KMS-11 (cell line): ENCODE measurements at regions not wholly inside any gene's neighbourhood (a gene's known extent, or its start where the extent isn't known, plus 50 kb on each side); places are given as distances from the start of the nearest gene placed in this dataset.

Experiments
- H2AFZ ChIP-seq: fragments of 200-600 bp; sonication (generic); 2 replicates; pipeline ENCODE4 v1.6.1; 2016; ENCODE audit warnings: antibody characterized with exemption, mixed run types, low read depth
- H3K27ac ChIP-seq: fragments of 200-600 bp; sonication (generic); 2 replicates; pipeline ENCODE4 v1.6.1; 2016; ENCODE audit warnings: mild to moderate bottlenecking, mixed run types
- H3K27me3 ChIP-seq: fragments of 200-600 bp; sonication (generic); 2 replicates; pipeline ENCODE4 v1.6.1; 2017; ENCODE audit warnings: mild to moderate bottlenecking, low read depth, mixed run types, moderate library complexity; ENCODE audit not compliant: insufficient read depth
- H3K36me3 ChIP-seq: fragments of 200-600 bp; sonication (generic); 2 replicates; pipeline ENCODE4 v1.6.1; 2017; ENCODE audit warnings: mild to moderate bottlenecking, mixed run types; ENCODE audit not compliant: insufficient read depth
- H3K4me1 ChIP-seq: fragments of 200-600 bp; sonication (generic); 2 replicates; pipeline ENCODE4 v1.6.1; 2016; ENCODE audit warnings: mild to moderate bottlenecking, low read depth, mixed run types; ENCODE audit not compliant: poor library complexity, severe bottlenecking
- H3K4me2 ChIP-seq: fragments of 200-600 bp; sonication (generic); 2 replicates; pipeline ENCODE4 v1.7.0; 2016; ENCODE audit warnings: mild to moderate bottlenecking, mixed run types
- H3K4me3 ChIP-seq: fragments of 200-600 bp; sonication (generic); IDR thresholded peaks from 2 replicates; pipeline ENCODE4 v1.6.1; 2017; ENCODE audit warnings: low read depth, low read length, mixed read lengths; ENCODE audit not compliant: insufficient read depth
- H3K79me2 ChIP-seq: fragments of 200-600 bp; sonication (generic); 2 replicates; pipeline ENCODE4 v1.6.1; 2016; ENCODE audit warnings: low read depth, mixed run types; ENCODE audit not compliant: insufficient read depth
- H3K9ac ChIP-seq: fragments of 200-600 bp; sonication (generic); 2 replicates; pipeline ENCODE4 v1.6.1; 2016; ENCODE audit warnings: mild to moderate bottlenecking, mixed run types
- H4K20me1 ChIP-seq: fragments of 200-600 bp; sonication (generic); 2 replicates; pipeline ENCODE4 v1.6.1; 2016; ENCODE audit warnings: mild to moderate bottlenecking, mixed run types; ENCODE audit not compliant: insufficient read depth
- CTCF ChIP-seq: fragments of 200-600 bp; sonication (generic); conservative IDR thresholded peaks from 2 replicates; pipeline ENCODE4 v1.6.1; 2017; ENCODE audit warnings: low read depth, mild to moderate bottlenecking, antibody characterized with exemption, low read length, moderate library complexity, mixed read lengths

GRCh38 chr3:43783987-43784639 lies 93.4 kb downstream of the ABHD5 start:
- Histone ChIP-seq H4K20me1 (no peaks in the 10 kb centered on the region), H3K79me2 (no peaks in the 10 kb centered on the region), H3K4me1 (no peaks in the 10 kb centered on the region), H3K4me3 (no peak overlapping the region), H3K27me3 (no peaks in the 10 kb centered on the region), H3K27ac (no peak overlapping the region), H3K4me2 (no peak overlapping the region), H2AFZ (no peak overlapping the region), H3K9ac (no peak overlapping the region), H3K36me3 (no peaks in the 10 kb centered on the region)
- no peak for TF ChIP-seq CTCF

GRCh38 chr3:43784640-43785011 lies 93.9 kb downstream of the ABHD5 start:
- no peaks in the 10 kb centered on the region for H3K27me3 ChIP-seq
- H2AFZ ChIP-seq = no peak overlapping the region
- H3K79me2 ChIP-seq = no peaks in the 10 kb centered on the region
- no peaks in the 10 kb centered on the region for H4K20me1 ChIP-seq
- no peaks in the 10 kb centered on the region for H3K4me1 ChIP-seq
- no peak overlapping the region for H3K4me2 ChIP-seq
- no peak overlapping the region for H3K9ac ChIP-seq
- no peak overlapping the region for H3K27ac ChIP-seq
- H3K36me3 ChIP-seq = no peaks in the 10 kb centered on the region
- TF ChIP-seq CTCF = no peak
- no peak overlapping the region for H3K4me3 ChIP-seq

GRCh38 chr3:43785551-43785950 lies 94.8 kb downstream of the ABHD5 start:
- no peaks in the 10 kb centered on the region for H3K36me3 ChIP-seq
- no peak overlapping the region for H3K27ac ChIP-seq
- no peak overlapping the region for H3K4me2 ChIP-seq
- H4K20me1 ChIP-seq = no peaks in the 10 kb centered on the region
- H3K79me2 ChIP-seq = no peaks in the 10 kb centered on the region
- no peak overlapping the region for H3K4me3 ChIP-seq
- no peaks in the 10 kb centered on the region for H3K27me3 ChIP-seq
- TF ChIP-seq CTCF = no peak
- H2AFZ ChIP-seq = no peak overlapping the region
- no peak overlapping the region for H3K9ac ChIP-seq
- no peaks in the 10 kb centered on the region for H3K4me1 ChIP-seq

GRCh38 chr3:43786102-43786501 lies 95.4 kb downstream of the ABHD5 start:
- no peak overlapping the region for H3K4me2 ChIP-seq
- no peak overlapping the region for H2AFZ ChIP-seq
- H3K9ac ChIP-seq = no peak overlapping the region
- H4K20me1 ChIP-seq = no peaks in the 10 kb centered on the region
- no peaks in the 10 kb centered on the region for H3K36me3 ChIP-seq
- no peak overlapping the region for H3K4me3 ChIP-seq
- H3K27me3 ChIP-seq = no peaks in the 10 kb centered on the region
- H3K27ac ChIP-seq = no peak overlapping the region
- H3K79me2 ChIP-seq = no peaks in the 10 kb centered on the region
- TF ChIP-seq CTCF = no peak
- no peaks in the 10 kb centered on the region for H3K4me1 ChIP-seq
